Activated CD8-positive, alpha-beta memory T cell treated with anti-CD3 and anti-CD28 coated beads for 24 hours (primary cell): ENCODE measurements at regions not wholly inside any gene's neighbourhood (a gene's known extent, or its start where the extent isn't known, plus 50 kb on each side); places are given as distances from the start of the nearest gene placed in this dataset.
"Not testable (repeated sequence)": the region's sequence is repeated elsewhere in the genome, so short reads cannot be mapped to it uniquely, and the experiment has no call there.

Source experiments
- DNase-seq: peaks from one replicate; pipeline ENCODE4 v3.0.0-alpha.2; 2020

DNA sequence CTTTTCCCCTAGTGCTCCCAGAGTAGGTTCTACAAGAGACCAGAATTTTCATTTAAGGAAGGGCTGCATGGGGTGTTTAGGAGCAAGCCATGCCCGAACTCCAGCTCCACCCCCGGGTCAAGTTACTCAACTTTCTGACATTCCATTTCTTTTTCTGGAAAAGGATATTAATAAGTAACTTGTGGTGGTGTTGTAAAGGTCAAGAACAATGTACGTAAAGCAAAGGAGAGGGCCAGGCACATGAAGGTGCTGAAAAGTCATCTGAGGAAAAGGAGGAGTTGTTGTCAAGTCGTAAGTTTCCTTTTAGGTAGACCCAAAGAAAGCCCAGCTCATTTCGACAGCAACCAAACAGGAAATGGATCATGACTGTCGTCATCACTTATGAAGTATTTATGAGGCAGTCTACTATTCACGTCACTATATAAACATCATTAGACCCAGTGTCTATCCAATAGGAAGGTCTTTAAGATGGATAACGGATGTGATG, 319.6 kb upstream of the IL12A start:
- DNase-seq: no peak

DNA sequence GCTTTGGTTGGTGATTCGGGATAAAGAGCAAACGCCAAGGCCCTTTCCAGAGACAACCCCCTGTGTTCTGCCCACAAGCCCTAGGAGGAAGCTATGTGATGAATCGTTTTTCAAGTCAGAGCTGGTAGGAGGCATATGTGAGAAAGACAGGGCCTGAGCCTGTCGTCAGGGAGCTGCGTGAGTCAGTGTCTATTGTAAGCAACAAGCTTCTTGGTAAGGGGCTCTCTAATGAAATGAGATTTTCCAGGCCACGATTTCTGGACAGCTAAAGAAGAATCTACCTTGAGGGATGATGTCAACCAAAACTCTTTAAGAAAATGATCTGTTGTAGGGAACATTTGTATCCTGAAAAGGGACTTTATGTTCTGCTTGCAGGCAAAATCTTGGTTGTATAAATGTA, 318.9 kb upstream of the IL12A start:
- DNase-seq: no peak

DNA sequence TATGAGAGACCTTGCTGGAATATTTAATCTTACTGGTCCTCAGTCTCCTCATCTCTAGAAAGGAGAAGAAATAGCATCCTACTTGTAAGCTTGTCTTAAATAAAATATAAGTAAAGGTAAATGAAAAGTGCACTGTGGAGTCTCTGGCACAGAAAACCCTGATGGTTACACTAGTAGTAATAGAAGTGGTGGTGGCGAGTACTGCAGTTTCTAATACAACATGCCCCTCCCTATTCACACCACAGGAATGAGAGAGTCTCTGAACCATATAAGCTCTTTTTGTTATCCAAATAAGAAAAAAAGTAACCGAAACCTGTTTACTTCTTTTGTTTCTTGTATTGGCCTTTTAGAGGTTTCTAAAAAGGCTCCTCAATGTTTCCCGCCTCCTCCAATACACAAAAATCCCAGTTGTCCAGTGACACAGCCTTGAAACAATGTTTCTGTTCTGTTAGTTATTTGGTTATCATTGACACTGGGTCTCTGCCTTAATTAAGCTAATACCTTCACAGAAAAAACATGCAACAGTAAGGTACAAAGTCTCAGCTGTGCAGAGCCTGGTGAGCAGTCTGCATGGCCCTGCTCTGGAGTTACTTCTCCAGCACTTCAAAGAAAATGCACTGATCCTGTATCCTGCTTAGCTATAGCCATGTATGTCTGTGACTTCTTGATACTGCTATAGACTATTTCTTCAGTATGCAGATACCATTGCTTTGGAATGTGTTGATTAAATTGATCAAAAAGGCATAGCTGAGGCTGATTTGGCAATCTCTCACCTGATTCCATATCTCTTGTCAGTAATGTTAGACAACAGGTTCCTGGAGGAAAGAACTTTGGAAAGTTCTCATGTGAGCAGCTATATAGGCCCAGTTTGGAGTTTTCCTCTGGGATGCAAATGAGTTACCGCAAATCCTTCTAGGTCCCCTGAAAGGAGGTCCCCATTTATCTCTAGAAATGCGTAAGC, 315.6 kb upstream of the IL12A start:
- DNase-seq: no peak

DNA sequence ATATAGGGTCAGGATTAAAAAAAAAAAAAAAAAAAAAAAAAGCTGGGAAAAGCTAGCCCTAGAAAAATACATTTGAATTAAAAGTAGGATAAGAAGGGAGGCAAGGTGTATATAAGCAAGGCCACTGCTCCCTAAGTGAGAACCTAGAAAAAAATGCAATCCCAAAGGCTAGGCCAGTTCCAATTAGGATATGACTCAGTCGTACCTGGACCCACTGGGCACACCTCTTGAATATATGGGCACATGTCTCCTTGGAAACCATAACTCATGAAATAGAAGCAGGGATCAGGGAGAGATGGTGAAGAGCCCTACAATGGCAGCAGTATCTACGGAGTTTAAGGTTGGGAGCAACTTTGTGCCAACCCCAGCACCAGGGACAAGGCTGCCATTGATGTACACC, 314.1 kb upstream of the IL12A start:
- DNase-seq: no peak

DNA sequence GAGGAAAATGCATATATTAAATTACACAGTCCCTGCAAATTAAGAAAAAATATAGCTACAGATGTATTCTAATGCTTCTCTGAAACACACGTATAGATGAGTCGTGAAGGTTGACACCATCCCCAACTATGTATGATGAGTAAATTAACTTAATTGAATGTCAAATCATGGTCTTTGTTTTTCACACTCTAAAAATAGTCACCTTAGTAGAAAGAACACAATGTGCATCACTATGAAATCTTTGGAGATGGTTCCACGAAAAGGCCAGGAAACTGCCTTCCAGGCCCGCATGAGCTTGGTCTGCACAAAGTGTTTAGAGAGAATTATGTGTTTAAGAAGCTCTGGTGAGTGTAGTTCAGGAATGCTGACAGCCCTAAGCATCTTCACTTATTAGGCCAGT, 313.4 kb upstream of the IL12A start:
- DNase-seq: no peak

DNA sequence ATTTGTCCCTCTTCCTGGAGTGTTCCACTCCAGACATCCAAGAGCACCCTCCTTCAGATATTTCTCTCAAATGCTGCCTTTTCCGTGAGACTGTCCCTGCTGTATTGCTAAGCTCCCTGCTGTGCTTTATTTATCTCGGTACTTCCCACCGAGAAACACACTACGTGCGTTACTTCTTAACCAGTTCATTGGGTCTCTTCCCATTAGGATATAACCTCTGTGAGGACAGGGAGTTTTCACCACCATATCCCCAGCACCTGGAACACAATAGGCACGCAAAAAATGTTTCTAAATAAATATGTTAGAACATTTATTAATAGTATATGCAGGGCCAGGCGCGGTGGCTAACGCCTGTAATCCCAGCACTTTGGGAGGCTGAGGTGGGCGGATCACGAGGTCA, 308.7 kb upstream of the IL12A start:
- no peak for DNase-seq

DNA sequence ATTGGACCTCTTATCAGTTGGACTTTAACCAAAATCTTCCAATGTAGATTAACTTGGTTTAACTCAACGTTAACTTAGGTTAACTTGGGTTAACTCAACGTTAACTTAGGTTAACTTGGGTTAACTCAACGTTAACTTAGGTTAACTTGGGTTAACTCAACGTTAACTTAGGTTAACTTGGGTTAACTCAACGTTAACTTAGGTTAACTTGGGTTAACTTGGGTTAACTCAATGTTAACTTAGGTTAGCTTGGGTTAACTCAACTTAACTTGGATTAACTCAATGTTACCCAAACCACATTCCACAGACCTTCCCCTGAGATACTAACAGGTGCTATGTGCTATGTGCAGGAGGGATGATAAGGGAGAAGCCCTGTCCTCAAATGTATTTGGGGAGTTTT, 306.9 kb upstream of the IL12A start:
- DNase-seq: not testable (repeated sequence)

DNA sequence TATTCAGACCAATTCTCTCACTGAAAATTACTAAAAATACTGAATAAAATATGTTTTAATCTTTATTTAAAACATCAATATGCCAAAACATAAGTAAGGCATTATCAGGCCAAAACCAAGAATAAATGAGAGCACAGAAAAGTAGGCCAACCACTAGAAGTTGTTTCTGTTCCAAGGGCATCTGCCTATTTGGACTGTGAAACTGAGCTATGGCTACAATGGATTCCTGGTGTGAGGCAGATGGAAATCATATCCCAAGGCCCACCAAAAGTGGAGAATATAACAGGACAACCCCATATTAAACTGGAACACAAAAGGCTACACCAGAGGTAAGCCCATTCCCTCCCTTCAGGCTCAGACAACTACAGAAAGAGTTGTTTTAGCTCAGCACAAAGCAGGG, 302.8 kb upstream of the IL12A start:
- no peak for DNase-seq

DNA sequence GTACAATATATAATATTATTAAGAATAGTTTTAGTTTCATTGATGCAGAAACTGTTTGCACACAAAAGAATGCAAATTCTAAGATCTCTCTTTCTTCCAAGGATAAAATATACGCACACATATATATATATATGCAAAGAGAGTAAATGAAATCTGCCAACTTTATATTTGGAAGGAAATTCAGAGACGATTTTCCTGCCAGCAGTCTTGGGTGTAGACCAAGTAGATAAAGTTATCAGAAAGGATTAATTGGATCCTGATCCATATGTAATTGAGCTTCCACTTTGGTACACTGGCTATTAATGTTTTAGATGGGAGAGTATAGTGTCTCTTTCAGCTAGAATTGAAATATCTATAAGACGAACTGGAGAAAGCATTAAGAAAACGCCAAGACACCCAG, 295.4 kb upstream of the IL12A start:
- no peak for DNase-seq

DNA sequence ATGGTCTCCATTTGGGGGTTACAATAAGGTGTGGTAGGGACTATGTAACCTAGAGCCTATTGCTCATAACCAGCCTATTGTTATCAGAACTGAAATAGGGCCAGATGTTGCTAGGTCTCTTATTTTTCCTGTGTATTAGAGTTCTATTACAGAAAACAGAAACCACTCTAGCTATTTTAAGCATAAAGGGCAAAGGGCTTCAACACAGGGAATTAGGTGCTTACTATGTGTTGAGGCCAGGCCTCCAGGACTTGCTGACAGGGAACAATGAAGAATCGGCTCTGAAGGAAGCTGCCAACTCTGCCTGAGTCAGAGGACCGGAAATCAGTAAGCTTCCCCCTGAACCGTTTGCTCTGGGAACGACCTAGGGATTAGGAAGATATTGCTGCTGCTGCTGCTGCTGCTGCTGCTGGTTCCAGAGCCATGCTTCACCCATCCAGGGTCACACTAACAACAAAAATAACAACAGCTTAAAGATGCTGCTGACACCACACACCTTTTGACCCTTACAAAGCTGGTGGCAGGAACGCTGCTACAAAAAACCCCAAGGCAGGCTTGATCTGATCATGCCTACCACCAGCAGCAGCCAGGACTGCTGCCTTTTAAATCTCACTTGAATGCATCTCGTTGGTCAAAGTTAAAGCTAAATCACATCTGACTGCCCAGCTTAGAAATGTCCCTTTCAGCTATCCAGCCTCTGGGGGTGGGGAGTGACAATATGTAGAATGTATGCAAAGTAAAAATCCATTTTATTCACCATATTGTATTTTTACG, 276.9 kb upstream of the IL12A start:
- DNase-seq: no peak

DNA sequence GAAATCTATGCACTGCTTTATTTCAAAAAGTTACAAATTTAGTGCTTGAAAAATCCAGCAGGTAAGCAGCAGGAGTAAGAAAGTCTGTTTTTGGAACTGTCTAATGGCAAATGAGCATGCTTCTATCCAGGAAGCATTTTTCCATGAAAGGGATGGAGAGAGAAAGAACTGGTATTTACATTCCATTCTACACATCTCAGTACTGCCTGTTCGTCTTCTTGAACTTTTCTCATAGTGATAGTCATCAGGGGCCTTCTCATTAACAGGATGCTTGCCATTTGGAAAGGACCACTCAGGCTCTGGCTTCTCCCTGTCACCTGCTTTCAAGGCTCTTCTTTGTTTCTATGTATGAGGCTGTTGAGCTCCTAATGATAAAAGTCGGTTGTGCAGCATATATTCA, 267.3 kb upstream of the IL12A start:
- DNase-seq: no peak

DNA sequence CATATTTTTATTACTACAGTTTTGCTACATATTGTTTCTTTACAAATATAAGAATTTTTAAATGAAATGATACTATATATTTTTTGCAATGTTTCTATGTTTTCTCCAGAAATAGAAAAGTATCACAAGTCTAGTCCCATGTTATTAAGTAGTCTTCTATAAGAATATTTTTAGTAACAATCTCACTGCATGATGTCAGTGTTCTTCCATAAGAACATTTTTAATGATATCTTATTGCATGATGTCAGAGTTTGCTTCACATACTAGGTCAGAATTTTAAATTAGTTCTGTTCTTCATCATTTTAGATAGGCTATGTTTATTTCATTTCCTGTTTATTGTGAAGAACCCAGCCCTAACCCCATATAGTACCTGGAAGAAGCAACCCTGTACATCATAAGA, 265.3 kb upstream of the IL12A start:
- DNase-seq: no peak

DNA sequence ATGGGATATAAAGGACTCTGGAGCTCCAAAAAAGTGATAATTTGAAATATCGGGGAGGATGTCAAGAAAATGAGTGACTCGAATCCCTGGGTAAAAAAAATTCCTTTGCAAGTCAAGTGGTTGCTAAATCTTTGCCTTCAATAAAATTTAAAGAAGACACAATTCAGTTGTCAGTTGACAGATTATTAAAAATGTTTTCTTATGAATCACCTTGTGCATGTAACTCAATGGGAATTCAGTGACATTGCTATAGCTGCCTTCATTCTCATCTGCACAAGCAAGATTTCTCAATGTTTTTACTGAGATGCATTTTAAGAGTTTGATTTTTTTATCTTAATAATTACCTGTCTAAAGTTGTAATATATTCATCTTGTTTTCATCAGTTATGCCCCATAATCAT, 264.0 kb upstream of the IL12A start:
- no peak for DNase-seq

DNA sequence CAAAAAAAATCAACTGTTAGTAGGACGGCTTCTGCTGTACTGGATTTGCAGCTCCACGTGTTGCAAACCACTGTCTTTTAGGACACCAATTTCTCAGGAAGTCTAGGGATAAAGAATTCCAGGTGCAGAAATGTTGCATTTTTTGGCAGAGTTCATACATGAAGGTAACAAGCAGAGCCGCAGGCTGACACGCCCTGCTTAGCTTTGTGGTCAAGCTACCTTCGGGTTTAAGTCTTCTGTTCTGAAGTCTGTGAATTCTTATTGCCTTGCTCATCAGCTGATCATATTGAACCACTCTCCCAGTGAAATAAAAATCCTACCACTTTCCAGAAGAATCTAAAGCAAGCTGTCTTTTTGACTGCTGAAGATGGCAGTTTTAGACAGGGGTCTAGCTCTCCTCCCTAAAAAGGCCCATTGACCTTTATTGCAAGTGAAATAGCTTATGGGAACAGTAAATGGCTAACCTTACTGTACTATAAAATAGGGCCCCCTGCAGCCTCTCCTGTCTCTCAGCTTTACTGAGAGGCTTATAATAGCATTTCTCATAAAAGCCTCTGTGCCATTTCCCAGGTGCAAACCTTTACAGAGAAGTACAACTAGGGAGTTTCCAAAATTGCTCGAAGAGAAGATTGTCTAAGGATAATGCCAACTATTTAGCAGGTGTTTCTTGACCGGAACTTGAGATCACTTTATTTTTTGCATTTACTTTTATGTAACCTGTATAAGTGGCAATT, 262.2 kb upstream of the IL12A start:
- no peak for DNase-seq

DNA sequence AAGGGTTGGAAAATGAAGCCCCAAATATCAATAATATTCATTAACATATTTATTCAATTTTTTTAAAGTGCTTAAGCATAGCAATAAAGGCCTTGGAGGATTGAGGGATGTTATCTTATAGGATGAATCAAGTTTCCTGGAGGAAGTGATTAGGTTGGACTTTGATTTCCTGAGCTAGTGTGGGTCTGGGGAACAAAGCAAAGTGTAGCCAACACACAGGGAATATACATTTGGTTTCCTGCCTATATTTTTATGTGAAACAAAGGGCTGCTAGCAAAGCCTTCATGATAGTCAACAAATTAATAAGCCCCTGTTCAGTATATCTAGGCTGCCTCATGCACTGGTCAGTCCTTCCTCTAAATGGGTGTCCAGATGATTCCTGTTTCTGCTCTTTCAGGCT, 261.1 kb upstream of the IL12A start:
- no peak for DNase-seq

DNA sequence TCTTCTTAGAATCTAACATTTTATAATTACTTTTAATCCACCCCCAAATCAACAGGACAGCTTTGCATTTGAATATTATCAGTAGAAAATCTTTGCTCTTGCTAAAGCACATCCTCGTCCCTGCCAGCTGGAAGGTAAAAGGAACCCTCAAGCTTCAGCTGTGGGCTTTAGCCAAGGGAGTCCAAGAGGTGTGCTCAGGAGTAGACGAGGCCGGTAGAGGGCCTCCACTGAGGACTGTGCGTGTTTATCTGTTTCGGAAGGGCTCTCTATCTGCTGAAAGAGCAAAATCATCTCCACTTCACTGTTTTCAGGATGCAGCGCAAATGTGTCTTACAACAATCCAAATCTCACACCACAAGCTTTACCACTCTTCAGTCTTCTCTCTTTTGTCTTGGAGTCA, 257.4 kb upstream of the IL12A start:
- DNase-seq: no peak

DNA sequence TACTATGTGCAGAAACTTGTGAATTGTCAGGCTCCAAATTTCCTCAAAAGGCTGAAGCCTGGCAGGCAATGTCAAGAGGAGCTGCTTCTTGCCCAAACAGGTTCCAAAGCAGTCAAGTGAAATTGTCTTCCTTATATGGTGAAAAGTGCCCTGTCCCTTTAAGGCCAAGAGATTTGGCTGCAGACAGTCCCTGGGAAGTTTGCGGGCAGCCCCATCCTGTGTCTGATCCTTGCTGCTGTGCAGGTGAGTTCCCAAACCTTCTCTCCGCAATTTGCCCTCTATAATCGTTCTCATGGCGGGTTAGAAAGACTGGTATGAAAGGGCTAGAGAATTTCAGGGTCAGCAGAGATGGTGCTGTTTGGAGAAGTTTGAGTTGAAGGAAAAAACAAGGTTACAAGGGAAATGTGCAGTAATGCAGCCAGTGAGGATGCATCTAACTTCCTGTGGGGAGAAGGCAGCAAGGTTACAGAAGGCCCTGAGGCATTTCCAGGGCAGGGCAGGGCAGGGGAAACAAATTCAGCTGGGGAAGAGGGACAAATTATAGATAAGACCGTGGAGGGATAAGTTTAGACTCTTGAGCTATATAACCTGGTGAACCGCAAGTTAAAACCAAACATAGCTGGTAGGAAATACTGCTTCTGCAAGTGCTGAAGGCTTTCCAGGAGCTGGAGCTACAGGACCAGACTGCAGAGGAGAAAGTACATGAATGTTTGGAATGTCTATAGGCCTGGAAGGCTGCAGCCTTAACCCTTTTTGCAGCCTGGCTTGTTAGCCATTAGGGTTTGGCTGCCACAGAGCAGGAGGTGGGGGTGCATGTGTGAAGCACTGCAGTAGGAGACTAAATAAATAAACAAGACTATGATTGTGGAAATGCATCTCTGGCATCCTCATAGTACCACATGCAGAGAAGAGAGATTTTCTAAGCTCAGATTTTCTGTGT, 256.2 kb upstream of the IL12A start:
- no peak for DNase-seq

DNA sequence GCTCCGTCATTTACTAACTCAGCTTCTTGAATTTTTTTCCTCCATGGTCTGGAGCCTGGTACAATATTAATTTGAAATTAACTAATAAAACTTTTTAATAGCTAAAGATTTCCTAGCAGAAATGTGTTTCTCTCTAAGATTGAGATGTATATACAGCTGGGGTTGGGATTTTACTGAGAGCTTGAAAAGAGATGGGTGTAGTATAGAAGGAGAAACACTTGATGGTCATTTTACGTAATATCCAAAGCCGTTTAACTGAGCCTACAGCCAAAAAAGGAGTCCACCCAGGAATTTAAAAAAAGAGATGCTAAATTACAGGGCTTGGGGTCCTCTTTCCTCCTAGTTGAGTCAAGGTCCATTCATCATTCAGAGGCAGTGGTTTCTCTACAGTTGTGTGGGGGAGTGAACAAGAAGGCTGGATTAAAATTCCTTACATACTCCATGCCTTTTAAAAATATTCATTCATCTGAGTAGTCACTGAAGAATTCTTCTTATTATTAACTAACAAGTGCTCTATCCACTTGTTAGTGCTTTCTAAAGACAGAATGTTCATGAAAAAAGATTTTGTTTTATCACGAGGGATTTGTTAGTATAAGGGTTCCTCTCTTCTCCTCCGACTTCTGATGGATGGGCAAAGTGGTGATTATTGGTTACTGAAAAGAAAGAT, 255.3 kb upstream of the IL12A start:
- no peak for DNase-seq

DNA sequence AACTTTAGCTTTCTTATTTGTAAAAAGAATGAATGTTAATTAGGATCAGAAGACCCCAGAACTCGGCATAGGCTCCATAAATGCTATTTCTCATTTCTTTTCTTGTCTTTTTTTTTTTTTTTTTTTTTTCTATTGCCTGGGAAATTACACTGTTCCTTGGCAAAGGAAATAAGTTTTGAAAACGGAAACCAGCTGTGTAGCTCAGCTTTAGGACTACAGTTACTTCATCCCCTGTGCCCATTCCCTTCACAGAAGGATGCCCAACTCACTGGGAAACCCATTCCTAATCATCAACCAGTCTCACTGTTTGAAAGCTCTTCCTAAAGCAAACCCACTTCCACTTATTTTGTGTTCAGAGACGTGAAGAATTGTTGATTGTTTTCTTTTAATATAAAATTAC, 254.0 kb upstream of the IL12A start:
- DNase-seq: no peak

DNA sequence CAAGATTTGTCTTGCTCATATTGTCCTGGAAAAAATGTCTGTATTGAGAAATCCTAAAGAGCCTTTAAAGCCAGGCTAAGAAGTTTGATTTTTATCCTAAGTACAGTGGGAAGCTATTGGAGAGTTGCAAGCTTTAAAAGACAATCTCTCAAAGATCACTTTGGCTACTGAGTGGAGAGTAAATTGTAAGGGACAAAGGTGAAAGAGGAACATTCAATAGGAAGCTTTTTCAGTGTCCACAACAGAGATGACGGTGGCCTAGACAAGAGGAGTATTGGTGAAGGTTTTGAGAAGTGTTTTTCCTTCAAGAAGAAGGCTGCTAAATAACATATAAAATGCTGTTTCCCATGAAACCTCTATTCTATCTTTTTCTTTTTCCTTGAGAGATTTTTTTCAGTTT, 249.5 kb upstream of the IL12A start:
- no peak for DNase-seq

DNA sequence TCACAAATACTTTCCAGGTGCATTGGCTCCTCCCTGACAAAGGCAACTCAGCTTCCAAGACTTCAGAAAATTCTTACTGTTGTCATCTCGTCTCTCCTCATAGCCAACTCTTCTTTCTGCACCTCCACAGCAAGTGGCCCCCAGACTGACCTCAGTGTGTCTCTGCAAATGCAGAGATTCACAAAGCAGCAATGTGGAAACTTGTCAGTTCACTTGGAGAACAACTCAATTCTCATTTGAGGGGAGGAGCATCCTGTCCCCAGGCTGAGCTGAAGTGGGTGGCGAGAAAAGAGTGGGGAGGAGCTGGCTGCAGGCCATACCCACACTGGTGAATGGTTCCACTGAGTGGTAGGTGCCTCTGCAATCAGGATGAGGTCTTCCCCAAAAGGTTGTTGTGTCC, 248.7 kb upstream of the IL12A start:
- DNase-seq: no peak

DNA sequence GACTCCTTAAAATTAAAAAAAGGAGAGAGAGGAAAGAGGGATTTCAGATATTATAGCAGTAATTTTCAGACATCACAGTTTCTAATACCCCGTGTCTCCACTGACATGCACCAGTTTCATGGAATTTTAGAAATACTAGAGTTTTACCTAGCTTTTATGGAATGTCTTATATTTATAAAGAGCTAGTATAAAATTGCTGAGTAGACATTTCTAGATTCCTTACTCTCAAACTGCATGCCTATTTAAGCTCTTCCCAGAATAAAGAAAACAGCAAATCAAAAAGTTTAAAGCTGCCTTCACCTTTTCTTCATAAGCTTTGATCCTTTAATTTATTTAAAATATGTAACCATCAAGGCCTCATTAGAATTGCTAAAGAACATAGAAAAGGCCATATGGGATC, 247.4 kb upstream of the IL12A start:
- no peak for DNase-seq
